ENCODE measurements at regions not wholly inside any gene's neighbourhood (a gene's known extent, or its start where the extent isn't known, plus 50 kb on each side); places are given as distances from the start of the nearest gene placed in this dataset.

GRCh38 chr19:46546194-46546896, 50.7 kb upstream of the PNMA8B start:
- DNase-seq (ENCODE audit: low read depth, low spot score): peak; percentile 64

DNA sequence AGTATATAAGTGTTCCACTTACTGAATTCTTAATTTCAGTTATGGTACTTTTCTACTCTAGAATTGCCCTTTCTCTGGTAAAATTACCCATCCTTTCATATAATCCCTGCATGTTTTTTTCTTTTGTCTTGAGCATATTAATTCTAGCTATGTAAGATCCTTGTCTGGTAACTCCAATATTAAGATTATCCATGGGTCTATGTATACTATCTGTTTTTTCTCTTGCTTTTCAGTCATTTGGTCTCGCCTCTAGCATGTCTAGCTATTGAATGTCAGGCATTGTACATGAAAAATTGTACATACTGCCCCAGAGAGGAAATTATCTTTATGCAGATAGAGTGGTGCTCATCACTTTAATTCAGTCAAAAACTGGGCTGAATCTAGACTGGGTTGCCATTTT, 50.4 kb upstream of the CALM3 start:
- no peak for DNase-seq (ENCODE audit: low read depth, low spot score)

- no peak for DNase-seq (ENCODE audit: low read depth, low spot score)
These were observed 50.0 kb upstream of the CALM3 start for GRCh38 chr19:46551164-46551563.
